Gastrocnemius medialis (tissue), 4 donors: ENCODE measurements at regions not wholly inside any gene's neighbourhood (a gene's known extent, or its start where the extent isn't known, plus 50 kb on each side); places are given as distances from the start of the nearest gene placed in this dataset.
A peak's percentile ranks its signal among the peaks of the same experiment; 100 is the strongest.

Experiments used
- ATAC-seq, 2 donors: fragments of 150-250 bp; one replicate each; pipeline ENCODE4 v1.9.1; 2016
- DNase-seq, 2 donors: peaks; one replicate each; pipeline ENCODE4 v3.0.0-alpha.2; 2019
- H3K27ac ChIP-seq, 4 donors: fragments of 200-600 bp; sonication (generic); 1 replicate in 1 of 4; 2 replicates in 3 of 4; pipeline ENCODE4 v1.5.1; 2016 to 2018; ENCODE audit warnings: mild to moderate bottlenecking in 2 of 4, moderate library complexity in 1 of 4
- H3K27me3 ChIP-seq, 3 donors: fragments of 200-600 bp; sonication (generic) in 2 of 3; 1 replicate in 1 of 3; 2 replicates in 2 of 3; pipeline versions ENCODE4 v1.5.1 to v1.6.0; 2016 to 2019; ENCODE audit warnings: mild to moderate bottlenecking in 1 of 3, moderate library complexity in 1 of 3
- H3K36me3 ChIP-seq, 2 donors: fragments of 200-600 bp; sonication (generic) in 1 of 2; one replicate each; pipeline ENCODE4 v1.5.1; 2017 to 2018
- H3K4me1 ChIP-seq, 2 donors: fragments of 200-600 bp; sonication (generic) in 1 of 2; one replicate each; pipeline ENCODE4 v1.5.1; 2016 to 2017; ENCODE audit warnings: mild to moderate bottlenecking in 2 of 2
- H3K4me3 ChIP-seq, 4 donors: fragments of 200-600 bp; sonication (generic) in 3 of 4; 1 replicate in 1 of 4; 2 replicates in 3 of 4; pipeline ENCODE4 v1.5.1; 2016 to 2019; ENCODE audit warnings: mild to moderate bottlenecking in 2 of 4
- H3K9me3 ChIP-seq, 3 donors: fragments of 200-600 bp; sonication (generic) in 2 of 3; 1 replicate in 1 of 3; 2 replicates in 2 of 3; pipeline ENCODE4 v1.5.1; 2016 to 2019
- POLR2A ChIP-seq, 2 donors: fragments of 450-650 bp; IDR thresholded peaks; one replicate each; pipeline ENCODE4 v1.6.1; 2017; ENCODE audit warnings: antibody characterized with exemption in 2 of 2, mild to moderate bottlenecking in 2 of 2, moderate library complexity in 2 of 2
- in situ Hi-C, 4 donors: fragments of 200-750 bp; cut with MboI; loops; one replicate each; pipeline versions ENCODE4 v1.15.0 to v1.8.0; 2017; ENCODE audit warnings: low sequenced_read_pairs in 4 of 4
- intact Hi-C: fragments of 100-400 bp; cut with DNase I; formaldehyde crosslinking; loops from one replicate; pipeline ENCODE4 v1.15.1; 2023; ENCODE audit warnings: low total_unique reads
- TF ChIP-seq, protein P1 (sequence below), 5 experiments: fragments of 450-650 bp in 3 of 5; fragments of 200-600 bp in 2 of 5; sonication (generic) in 2 of 5; IDR thresholded peaks in 4 of 5; conservative IDR thresholded peaks in 1 of 5; 1 replicate in 4 of 5; 2 replicates in 1 of 5; pipeline ENCODE4 v1.5.1; 2016 to 2019; ENCODE audit warnings: antibody characterized with exemption in 5 of 5, mild to moderate bottlenecking in 3 of 5, moderate library complexity in 3 of 5

DNA sequence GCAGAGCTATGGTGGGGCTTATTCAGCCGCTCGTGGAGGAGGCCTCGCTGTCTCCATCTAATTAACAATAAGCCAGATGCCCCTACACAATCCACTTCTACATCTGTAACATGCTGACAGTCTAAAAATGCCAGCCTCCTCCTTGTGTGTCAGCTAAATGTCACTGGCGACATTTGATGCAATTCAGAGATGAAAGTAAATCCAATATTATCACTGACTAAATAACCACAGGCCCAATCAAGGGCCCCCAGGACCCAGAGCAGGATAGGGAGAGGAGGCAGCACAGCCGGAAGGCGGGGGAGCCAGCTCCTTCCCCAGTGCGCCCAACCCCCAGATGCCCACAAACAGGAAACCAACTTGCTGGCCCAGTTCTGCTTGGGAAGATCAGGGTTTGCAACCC lies 76.6 kb downstream of the DMRTA2 start:
- Histone ChIP-seq H3K4me3 (no peak overlapping the region), H3K27me3 (peaks cover 0 to 8% (median 0%) of the 10 kb centered on the region in 3 donors), H3K4me1 (no peaks in the 10 kb centered on the region), H3K36me3 (no peaks in the 10 kb centered on the region), H3K27ac (no peak overlapping the region), H3K9me3 (no peaks in the 10 kb centered on the region)
- ATAC-seq (no peak), DNase-seq (no peak)
- intact Hi-C loops (no loop called here), in situ Hi-C loops (loop anchor here in 1 of 4 donors (25.0 kb wide), 1 partner anchor 1659 kb away; no protein-coding TSS in a partner anchor)
- TF ChIP-seq, protein P1, sequence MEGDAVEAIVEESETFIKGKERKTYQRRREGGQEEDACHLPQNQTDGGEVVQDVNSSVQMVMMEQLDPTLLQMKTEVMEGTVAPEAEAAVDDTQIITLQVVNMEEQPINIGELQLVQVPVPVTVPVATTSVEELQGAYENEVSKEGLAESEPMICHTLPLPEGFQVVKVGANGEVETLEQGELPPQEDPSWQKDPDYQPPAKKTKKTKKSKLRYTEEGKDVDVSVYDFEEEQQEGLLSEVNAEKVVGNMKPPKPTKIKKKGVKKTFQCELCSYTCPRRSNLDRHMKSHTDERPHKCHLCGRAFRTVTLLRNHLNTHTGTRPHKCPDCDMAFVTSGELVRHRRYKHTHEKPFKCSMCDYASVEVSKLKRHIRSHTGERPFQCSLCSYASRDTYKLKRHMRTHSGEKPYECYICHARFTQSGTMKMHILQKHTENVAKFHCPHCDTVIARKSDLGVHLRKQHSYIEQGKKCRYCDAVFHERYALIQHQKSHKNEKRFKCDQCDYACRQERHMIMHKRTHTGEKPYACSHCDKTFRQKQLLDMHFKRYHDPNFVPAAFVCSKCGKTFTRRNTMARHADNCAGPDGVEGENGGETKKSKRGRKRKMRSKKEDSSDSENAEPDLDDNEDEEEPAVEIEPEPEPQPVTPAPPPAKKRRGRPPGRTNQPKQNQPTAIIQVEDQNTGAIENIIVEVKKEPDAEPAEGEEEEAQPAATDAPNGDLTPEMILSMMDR (IDR thresholded peaks at IDR 0.05 in 4 of 5, conservative IDR thresholded peaks at IDR 0.05 in 1 of 5), result no peak

GRCh38 chr1:50343323-50343722 lies 79.9 kb downstream of the DMRTA2 start:
- no peaks in the 10 kb centered on the region for H3K36me3 ChIP-seq
- no peak overlapping the region for H3K4me3 ChIP-seq
- peaks cover 0 to 16% (median 10%) of the 10 kb centered on the region in 3 donors for H3K27me3 ChIP-seq
- H3K9me3 ChIP-seq, result no peaks in the 10 kb centered on the region
- ATAC-seq (no peak), DNase-seq (no peak)
- H3K4me1 ChIP-seq, result no peaks in the 10 kb centered on the region
- TF ChIP-seq POLR2A (IDR thresholded peaks at IDR 0.05), result no peak
- TF ChIP-seq, protein P1 (IDR thresholded peaks at IDR 0.05 in 4 of 5, conservative IDR thresholded peaks at IDR 0.05 in 1 of 5), result no peak
- in situ Hi-C loops (loop anchor here in 1 of 4 donors (25.0 kb wide), 1 partner anchor 1656 kb away; no protein-coding TSS in a partner anchor), intact Hi-C loops (no loop called here)
- no peak overlapping the region for H3K27ac ChIP-seq

- Histone ChIP-seq H3K4me3 (no peak overlapping the region), H3K27me3 (peaks cover 4 to 16% (median 10%) of the 10 kb centered on the region in 3 donors), H3K4me1 (no peaks in the 10 kb centered on the region), H3K27ac (no peak overlapping the region), H3K9me3 (no peaks in the 10 kb centered on the region), H3K36me3 (no peaks in the 10 kb centered on the region)
- DNase-seq (no peak), ATAC-seq (no peak)
- TF ChIP-seq, protein P1 (IDR thresholded peaks at IDR 0.05 in 4 of 5, conservative IDR thresholded peaks at IDR 0.05 in 1 of 5), result no peak
- no peak for TF ChIP-seq POLR2A (IDR thresholded peaks at IDR 0.05)
- intact Hi-C loops, result no loop called here
- in situ Hi-C loops, result loop anchor here in 1 of 4 donors (25.0 kb wide), 1 partner anchor 1655 kb away; no protein-coding TSS in a partner anchor
Observed at GRCh38 chr1:50342525-50342924, 80.7 kb downstream of the DMRTA2 start.

GRCh38 chr1:50335036-50335435 lies 88.2 kb downstream of the DMRTA2 start:
- H3K36me3 ChIP-seq, result no peaks in the 10 kb centered on the region
- peaks cover 6 to 11% of the 10 kb centered on the region in 2 donors for H3K4me1 ChIP-seq
- intact Hi-C loops, result no loop called here
- no peaks in the 10 kb centered on the region for H3K9me3 ChIP-seq
- no peak for ATAC-seq
- no peak for DNase-seq
- no peak overlapping the region for H3K4me3 ChIP-seq
- no peak overlapping the region for H3K27ac ChIP-seq
- in situ Hi-C loops, result loop anchor here in 1 of 4 donors (25.0 kb wide), 1 partner anchor 1648 kb away; no protein-coding TSS in a partner anchor
- TF ChIP-seq, protein P1 (IDR thresholded peaks at IDR 0.05 in 4 of 5, conservative IDR thresholded peaks at IDR 0.05 in 1 of 5), result no peak
- no peak for TF ChIP-seq POLR2A (IDR thresholded peaks at IDR 0.05)
- peaks cover 14 to 40% (median 24%) of the 10 kb centered on the region in 3 donors for H3K27me3 ChIP-seq

- Histone ChIP-seq H3K36me3 (no peaks in the 10 kb centered on the region), H3K4me1 (peaks cover 6 to 11% of the 10 kb centered on the region in 2 donors), H3K27ac (no peak overlapping the region), H3K4me3 (peak overlapping the region; percentile 35 to 53 (median 45)), H3K27me3 (peaks cover 14 to 32% (median 24%) of the 10 kb centered on the region in 3 donors), H3K9me3 (no peaks in the 10 kb centered on the region)
- TF ChIP-seq POLR2A (IDR thresholded peaks at IDR 0.05), result no peak
- TF ChIP-seq, protein P1 (IDR thresholded peaks at IDR 0.05 in 4 of 5, conservative IDR thresholded peaks at IDR 0.05 in 1 of 5), result peak in 3 of 5 experiments; percentile 6 to 20 (median 16)
- intact Hi-C loops, result no loop called here
- ATAC-seq (peak; percentile 39 to 62), DNase-seq (no peak)
- in situ Hi-C loops, result loop anchor here in 1 of 4 donors (25.0 kb wide), 1 partner anchor 1646 kb away; no protein-coding TSS in a partner anchor
Observed at GRCh38 chr1:50333595-50333974, 89.7 kb downstream of the DMRTA2 start.
